Stimulated activated naive CD4-positive, alpha-beta T cell treated with Interleukin-2 at 50 U/mL for 16 hours (primary cell): ENCODE measurements at regions not wholly inside any gene's neighbourhood (a gene's known extent, or its start where the extent isn't known, plus 50 kb on each side); places are given as distances from the start of the nearest gene placed in this dataset.
A peak's percentile ranks its signal among the peaks of the same experiment; 100 is the strongest.

ENCODE experiments used
- DNase-seq: peaks from one replicate; lab custom pipeline; 2025; lab: John Stamatoyannopoulos, UW

GRCh38 chrX:51798701-51799100 is 55.5 kb downstream of the GSPT2 start:
- DNase-seq = no peak

- peak; percentile 34 for DNase-seq
These were observed 59.9 kb downstream of the GSPT2 start for GRCh38 chrX:51802917-51803688.

GRCh38 chrX:51803833-51804232 is 60.6 kb downstream of the GSPT2 start:
- DNase-seq = no peak

GRCh38 chrX:51804741-51805140 is 61.5 kb downstream of the GSPT2 start:
- DNase-seq = no peak

- no peak for DNase-seq
These were observed 70.7 kb downstream of the GSPT2 start for GRCh38 chrX:51813886-51814460.

- no peak for DNase-seq
These were observed 69.4 kb upstream of the MAGED1 start for GRCh38 chrX:51824061-51824460.

GRCh38 chrX:51825436-51825835 is 68.0 kb upstream of the MAGED1 start:
- no peak for DNase-seq

- no peak for DNase-seq
These were observed 59.3 kb upstream of the MAGED1 start for GRCh38 chrX:51834076-51834475.

GRCh38 chrX:51836823-51837222 is 56.6 kb upstream of the MAGED1 start:
- no peak for DNase-seq

- no peak for DNase-seq
These were observed 56.0 kb upstream of the MAGED1 start for GRCh38 chrX:51837451-51837850.

- DNase-seq = no peak
These were observed 55.5 kb upstream of the MAGED1 start for GRCh38 chrX:51837921-51838320.
